ENCODE measurements at regions not wholly inside any gene's neighbourhood (a gene's known extent, or its start where the extent isn't known, plus 50 kb on each side); places are given as distances from the start of the nearest gene placed in this dataset.

DNA sequence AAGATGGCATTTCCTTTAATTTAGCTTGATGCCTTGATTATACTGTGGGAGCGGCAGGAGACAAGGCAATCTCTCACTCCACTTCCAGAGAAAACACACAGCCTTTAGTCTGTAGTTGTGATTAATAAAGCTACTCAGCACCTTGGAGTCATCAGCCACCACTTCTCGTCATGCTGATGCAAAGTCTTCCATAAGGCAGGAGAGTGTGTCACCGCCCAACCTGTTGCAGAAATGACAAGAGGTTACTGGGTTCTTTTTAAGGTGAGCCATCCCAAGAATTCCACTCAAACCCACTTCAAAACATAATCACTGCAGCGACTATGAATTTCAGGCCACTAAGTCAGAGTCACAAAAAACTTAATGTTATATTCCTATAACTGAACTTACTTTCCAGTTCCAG, 223.9 kb upstream of the TOX3 start:
- TF ChIP-seq POLR2AphosphoS5 (IDR thresholded peaks at IDR 0.05) = no peak
- TF ChIP-seq, protein P1, sequence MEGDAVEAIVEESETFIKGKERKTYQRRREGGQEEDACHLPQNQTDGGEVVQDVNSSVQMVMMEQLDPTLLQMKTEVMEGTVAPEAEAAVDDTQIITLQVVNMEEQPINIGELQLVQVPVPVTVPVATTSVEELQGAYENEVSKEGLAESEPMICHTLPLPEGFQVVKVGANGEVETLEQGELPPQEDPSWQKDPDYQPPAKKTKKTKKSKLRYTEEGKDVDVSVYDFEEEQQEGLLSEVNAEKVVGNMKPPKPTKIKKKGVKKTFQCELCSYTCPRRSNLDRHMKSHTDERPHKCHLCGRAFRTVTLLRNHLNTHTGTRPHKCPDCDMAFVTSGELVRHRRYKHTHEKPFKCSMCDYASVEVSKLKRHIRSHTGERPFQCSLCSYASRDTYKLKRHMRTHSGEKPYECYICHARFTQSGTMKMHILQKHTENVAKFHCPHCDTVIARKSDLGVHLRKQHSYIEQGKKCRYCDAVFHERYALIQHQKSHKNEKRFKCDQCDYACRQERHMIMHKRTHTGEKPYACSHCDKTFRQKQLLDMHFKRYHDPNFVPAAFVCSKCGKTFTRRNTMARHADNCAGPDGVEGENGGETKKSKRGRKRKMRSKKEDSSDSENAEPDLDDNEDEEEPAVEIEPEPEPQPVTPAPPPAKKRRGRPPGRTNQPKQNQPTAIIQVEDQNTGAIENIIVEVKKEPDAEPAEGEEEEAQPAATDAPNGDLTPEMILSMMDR (IDR thresholded peaks at IDR 0.05) = no peak
- no peak for TF ChIP-seq POLR2A (IDR thresholded peaks at IDR 0.05)

Data from transverse colon (tissue), 4 donors.